ENCODE measurements at regions not wholly inside any gene's neighbourhood (a gene's known extent, or its start where the extent isn't known, plus 50 kb on each side); places are given as distances from the start of the nearest gene placed in this dataset.

DNA sequence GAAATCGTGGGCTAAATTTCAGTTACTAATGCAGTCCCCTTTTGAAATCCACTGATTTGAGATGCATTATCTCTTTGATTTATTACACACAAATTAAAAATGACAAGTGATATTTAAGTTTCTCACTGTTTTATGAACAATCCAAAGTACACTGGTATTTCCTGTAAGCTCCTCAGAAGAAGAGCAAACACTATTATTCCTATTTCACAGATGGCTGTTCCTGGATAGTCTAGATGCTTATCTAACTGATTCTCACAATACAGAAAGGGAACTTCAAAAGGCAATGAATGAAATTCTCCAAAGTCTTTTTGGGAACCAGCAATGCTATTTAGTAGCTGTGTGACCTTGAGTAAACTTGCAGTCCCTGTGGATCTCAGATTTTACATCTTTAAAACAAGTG, 404.7 kb upstream of the DAB2 start:
- no peak for TF ChIP-seq CTCF (optimal IDR thresholded peaks at IDR 0.05 in 1 of 3, IDR thresholded peaks at IDR 0.05 in 1 of 3, conservative IDR thresholded peaks at IDR 0.05 in 1 of 3; ENCODE audit: extremely low read depth in 1 of 3, insufficient read depth in 2 of 3, low read length in 3 of 3)
- no peak for TF ChIP-seq EZH2 (IDR thresholded peaks at IDR 0.05; ENCODE audit: low read length)
